Adrenal gland (tissue), 5 donors: ENCODE measurements at regions not wholly inside any gene's neighbourhood (a gene's known extent, or its start where the extent isn't known, plus 50 kb on each side); places are given as distances from the start of the nearest gene placed in this dataset.

Experiments
- CTCF ChIP-seq, 6 experiments: fragments of 450-650 bp in 4 of 6; fragments of 200-600 bp in 2 of 6; sonication (generic) in 1 of 6; IDR thresholded peaks; 1 replicate in 5 of 6; 2 replicates in 1 of 6; pipeline versions ENCODE4 v1.5.1 to v1.8.0; 2016 to 2021; ENCODE audit warnings: antibody characterized with exemption in 6 of 6, mild to moderate bottlenecking in 2 of 6, moderate library complexity in 1 of 6
- POLR2A ChIP-seq, 2 donors: fragments of 450-650 bp; IDR thresholded peaks; one replicate each; pipeline ENCODE4 v1.6.1; 2017; ENCODE audit warnings: antibody characterized with exemption in 2 of 2, mild to moderate bottlenecking in 2 of 2, moderate library complexity in 1 of 2
- donor health status: DM: no; HTN: no; CAD: no.

- TF ChIP-seq CTCF (IDR thresholded peaks at IDR 0.05): no peak
- no peak for TF ChIP-seq POLR2A (IDR thresholded peaks at IDR 0.05)
These were observed 310.5 kb upstream of the ADAMTS9 start for GRCh38 chr3:64998317-64998716.
